ENCODE measurements at regions not wholly inside any gene's neighbourhood (a gene's known extent, or its start where the extent isn't known, plus 50 kb on each side); places are given as distances from the start of the nearest gene placed in this dataset.

- no peak for DNase-seq (ENCODE audit: low read depth in 2 of 2, low spot score in 1 of 2)
Observed at GRCh38 chr11:112835591-112836255, 125.5 kb upstream of the NCAM1 start.

DNA sequence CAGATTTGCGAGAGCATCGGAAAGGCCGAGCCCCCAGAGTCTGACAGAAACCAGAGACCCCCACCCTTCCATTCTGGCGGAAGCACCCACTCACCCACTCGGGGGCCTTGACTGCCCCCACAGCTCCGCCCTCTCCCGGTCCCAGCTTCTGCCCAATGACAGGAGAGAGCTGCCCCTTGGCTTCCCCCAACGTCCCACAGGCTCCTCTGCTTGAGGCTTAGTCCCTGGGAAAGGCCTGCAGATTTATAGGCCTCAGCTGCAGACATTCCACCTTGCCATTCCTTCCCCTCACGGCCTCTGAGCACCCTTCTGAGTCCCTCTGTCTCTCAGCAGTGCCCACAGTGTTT, 125.0 kb upstream of the NCAM1 start:
- DNase-seq (ENCODE audit: low read depth in 2 of 2, low spot score in 1 of 2), result no peak

DNA sequence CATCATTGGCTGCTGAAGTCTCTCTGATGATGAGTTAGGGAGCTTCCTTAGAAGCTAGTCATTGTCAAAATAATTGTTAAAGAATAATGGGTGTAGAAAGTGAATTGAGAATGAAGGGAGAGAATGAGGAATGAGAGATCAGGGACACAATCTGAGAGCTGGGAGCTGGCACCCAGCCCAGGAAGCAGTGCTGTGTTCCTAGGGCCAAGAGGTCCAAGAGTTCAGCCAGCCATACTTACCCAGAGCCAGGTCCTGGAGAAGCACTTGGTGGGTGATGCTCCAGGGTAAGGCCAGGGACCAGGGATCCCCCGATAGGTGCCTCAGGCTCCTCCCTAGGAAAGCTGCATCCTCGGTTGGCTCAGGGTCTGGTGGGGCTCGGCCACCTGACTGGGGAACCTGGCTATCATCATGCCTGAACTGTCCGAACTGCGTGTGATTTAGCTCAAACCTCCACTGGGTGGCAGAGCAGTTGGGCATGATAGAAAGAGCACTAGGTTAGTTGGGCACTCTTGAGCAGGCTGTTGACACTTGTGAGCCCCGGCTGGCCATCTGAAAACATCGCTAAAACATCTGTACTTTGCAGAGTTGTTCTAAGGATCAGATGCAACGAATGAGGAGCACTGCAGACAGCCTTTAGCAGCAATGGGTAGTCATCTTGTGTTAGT, 123.9 kb upstream of the NCAM1 start:
- no peak for DNase-seq (ENCODE audit: low read depth in 2 of 2, low spot score in 1 of 2)

GRCh38 chr11:112839051-112839450, 122.2 kb upstream of the NCAM1 start:
- DNase-seq (ENCODE audit: low read depth in 2 of 2, low spot score in 1 of 2), result no peak

DNA sequence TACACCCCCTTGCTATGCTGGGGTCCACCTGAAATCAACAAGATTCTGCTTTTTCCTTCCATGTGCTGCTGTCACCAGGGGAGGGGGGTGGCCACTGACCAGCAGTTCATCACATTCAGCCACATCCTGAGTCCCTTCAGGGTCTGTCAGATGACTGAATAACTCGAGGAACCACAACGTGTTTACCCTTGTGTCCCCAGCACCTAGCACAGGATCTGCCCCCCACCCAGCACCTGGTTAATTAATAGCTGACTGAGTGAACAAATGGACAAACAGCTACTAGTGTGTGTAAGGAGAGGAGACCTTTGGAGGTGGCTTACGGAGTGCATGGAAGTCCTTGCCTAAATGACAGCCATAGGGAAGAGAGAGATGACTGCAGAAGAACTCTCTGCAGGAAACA, 119.5 kb upstream of the NCAM1 start:
- DNase-seq (ENCODE audit: low read depth in 2 of 2, low spot score in 1 of 2), result no peak

- DNase-seq (ENCODE audit: low read depth in 2 of 2, low spot score in 1 of 2), result no peak
Observed at GRCh38 chr11:112842151-112842550, 119.1 kb upstream of the NCAM1 start.

DNA sequence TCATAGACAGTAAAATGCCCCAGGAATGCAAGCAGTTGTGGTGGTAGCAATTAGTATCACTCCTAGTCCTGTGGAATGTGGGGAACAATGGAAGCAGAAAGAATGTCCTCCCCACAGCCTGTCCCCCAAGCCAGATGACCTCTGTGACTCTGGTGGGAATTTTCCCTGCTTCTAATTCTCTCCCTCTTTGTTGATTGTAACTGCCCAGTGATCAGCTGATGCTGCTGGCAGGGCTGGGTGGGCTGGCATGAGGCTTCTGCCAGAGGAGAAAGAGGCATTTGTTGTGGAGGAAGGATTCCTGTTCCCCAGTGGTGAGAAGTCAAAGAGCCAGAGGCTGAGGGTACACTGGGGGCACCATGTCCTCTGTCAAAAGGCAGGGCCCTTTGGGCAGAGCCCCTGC, 116.7 kb upstream of the NCAM1 start:
- DNase-seq (ENCODE audit: low read depth in 2 of 2, low spot score in 1 of 2), result no peak

DNA sequence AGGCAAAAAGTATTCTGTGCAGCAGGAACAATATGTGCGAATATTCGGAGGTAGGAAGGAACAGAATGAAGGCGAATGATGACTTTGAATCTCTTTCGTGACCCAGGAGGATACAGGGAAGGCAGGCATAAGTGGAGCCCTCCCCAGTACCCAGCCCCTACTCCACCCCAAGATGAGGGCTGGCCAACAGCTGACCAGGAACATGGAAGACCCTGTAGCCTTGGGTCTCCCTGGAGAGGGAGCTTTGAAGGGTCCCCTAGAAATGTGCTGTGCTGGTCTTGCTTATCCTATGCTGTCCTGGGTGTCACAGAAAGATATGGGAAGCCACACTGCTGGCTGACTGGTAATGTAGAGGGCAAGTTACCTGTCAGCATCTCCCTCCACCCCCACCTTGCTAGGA, 113.7 kb upstream of the NCAM1 start:
- no peak for DNase-seq (ENCODE audit: low read depth in 2 of 2, low spot score in 1 of 2)

GRCh38 chr11:112852143-112852866, 108.9 kb upstream of the NCAM1 start:
- DNase-seq (ENCODE audit: low read depth in 2 of 2, low spot score in 1 of 2), result no peak

GRCh38 chr11:112856133-112856532, 105.1 kb upstream of the NCAM1 start:
- DNase-seq (ENCODE audit: low read depth in 2 of 2, low spot score in 1 of 2), result no peak

DNA sequence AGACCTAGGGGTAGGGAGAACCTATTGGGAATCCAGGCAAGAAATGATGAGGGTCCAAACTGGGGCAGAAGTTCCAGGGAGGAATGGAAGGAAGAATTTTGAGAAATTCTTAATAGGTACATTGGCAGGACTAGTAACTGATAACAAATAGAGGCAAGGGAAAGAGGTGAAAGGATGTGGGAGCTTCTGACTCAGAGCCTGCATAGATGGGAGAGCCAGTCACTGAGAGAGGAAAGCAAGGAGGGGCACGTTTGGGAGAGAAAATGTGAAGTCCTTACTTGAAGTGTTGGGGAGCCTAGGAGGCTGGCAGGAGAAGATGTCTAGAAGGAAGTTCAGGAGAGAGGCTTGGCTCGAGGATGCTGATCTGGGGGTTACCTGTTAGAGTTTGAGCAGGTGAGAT, 104.6 kb upstream of the NCAM1 start:
- DNase-seq (ENCODE audit: low read depth in 2 of 2, low spot score in 1 of 2), result no peak

- no peak for DNase-seq (ENCODE audit: low read depth in 2 of 2, low spot score in 1 of 2)
Observed at GRCh38 chr11:112858289-112859023, 102.8 kb upstream of the NCAM1 start.

DNA sequence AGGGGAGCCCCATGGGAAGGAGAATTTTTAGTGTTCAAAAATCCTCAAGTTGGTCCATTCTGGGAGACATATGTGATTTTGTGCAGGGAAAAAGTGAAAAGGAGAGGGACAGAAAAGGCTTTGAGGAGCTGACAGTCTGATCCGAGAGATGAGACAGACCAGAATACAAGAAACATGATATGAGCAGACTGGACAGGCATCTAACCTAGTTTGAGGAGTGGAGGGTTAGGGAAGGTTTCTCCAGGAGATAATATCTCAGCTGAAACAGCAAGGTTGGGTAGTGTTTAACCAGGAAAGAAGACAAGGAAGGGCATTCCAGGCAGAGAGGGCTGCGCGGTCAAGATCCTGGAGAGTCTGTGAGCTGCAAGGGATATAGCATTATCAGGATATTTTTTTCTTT, 101.4 kb upstream of the NCAM1 start:
- DNase-seq (ENCODE audit: low read depth in 2 of 2, low spot score in 1 of 2), result no peak

GRCh38 chr11:112861356-112861755, 99.9 kb upstream of the NCAM1 start:
- DNase-seq (ENCODE audit: low read depth in 2 of 2, low spot score in 1 of 2), result no peak

DNA sequence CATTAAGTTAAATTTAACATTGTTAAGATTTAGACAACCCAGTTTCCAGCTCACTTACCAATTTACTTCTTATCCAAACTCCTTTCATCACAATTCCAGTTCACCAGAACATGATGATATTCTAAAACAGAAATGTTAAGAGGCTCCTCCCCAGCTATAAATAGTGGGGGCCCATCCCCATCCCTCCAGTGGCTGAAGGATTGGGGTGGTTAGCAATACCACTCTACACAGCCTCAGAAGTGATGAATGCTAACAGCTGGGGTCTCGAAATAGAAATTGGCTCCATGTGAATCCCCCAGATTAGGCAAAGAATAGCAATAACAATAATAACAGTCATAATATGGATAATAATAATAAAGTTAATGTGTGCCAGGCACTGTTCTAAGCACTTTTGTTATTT, 97.9 kb upstream of the NCAM1 start:
- DNase-seq (ENCODE audit: low read depth in 2 of 2, low spot score in 1 of 2), result no peak

DNA sequence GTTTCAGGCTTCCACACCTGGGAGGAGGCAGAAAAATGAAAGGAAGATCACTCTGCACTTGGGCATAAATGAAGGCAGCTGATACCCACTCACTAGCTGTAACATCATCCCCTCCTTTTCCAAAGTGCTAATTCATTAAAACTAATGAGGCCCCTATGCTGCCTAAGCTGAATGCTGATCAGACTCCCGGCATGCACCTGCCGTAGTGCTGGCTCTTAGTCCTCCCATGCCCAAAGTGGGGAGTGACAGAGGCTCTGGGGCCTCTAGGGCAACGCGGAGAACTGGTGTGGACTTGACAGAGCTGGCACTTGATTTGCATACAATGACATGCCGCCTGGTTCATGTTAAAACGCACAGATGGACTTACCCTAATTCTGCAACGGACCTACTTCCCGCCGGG, 96.5 kb upstream of the NCAM1 start:
- DNase-seq (ENCODE audit: low read depth in 2 of 2, low spot score in 1 of 2), result no peak

DNA sequence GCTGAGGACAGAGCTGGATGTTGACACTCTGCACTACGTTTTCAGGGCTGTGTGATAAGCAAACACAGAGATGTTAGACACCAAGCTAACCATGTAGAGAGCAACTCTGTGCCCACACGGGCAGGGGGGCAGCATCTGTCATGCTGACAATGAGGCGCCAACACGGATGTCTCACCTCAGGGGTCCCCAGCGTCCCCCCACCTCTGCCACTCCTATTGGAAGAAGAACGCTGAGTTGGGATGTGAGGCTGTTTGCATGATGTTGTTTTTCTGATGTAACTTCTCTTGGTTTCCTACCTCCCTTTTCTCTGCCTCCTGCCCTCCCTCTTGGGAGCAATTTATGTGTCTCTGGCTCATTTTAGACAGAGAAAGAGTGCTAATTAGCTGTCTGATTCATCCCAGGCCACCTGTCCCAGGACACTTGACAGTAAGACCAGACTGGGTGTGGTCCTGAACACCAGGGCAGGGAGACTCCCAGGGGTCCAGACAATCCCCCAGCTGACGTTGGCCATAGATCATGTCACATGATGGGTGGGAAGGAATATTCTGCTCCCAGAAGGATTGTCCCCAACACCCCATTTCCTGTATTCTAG, 89.2 kb upstream of the NCAM1 start:
- DNase-seq (ENCODE audit: low read depth in 2 of 2, low spot score in 1 of 2), result no peak

GRCh38 chr11:112874980-112875379, 86.2 kb upstream of the NCAM1 start:
- no peak for DNase-seq (ENCODE audit: low read depth in 2 of 2, low spot score in 1 of 2)

DNA sequence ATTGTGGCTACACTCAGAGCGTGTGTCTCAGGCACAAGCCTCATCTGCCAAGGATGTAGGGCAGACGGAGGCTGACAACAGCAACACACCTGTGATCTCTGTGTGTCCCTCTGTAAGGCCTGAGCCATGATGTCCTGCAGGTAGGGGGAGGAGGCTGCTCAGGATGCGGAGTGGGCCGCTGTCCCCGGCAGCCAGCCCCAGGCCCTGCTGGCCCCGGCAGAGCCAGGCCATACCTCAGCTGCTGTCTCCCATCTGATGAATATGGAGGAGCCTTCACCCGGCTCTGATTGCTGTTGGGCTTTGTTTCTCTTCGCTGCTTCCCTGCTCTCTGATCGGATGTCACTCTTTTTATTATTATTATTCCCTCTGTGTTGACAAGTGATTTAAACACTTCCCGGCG, 83.6 kb upstream of the NCAM1 start:
- DNase-seq (ENCODE audit: low read depth in 2 of 2, low spot score in 1 of 2), result no peak

DNA sequence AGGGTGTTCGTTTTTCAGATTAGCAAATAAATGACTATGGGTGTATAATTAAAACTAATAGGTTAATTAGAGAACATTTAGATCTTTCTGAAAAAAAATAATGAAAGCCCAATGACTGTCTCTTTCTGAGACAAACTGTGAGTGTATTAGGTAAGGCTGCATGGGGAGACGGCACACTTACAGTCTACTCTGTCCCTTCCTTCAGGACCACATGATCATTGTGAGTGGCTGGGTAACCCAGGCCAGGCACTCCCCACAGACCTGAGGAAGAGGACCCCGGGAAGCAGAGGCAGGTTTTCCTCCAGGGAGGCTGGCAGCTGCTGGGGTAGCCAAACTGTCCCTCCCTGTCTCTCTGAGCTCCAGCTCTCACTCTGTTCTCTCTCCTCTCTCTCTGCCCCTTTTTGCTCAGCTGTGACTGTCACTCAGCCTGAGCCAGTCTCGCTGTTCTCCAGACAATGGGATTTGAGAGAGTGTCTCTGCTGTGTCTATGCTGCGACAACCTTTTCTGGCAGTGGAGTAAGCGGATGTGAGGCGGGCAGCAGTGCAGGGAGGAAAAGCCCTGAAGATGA, 83.1 kb upstream of the NCAM1 start:
- DNase-seq (ENCODE audit: low read depth in 2 of 2, low spot score in 1 of 2), result no peak

- DNase-seq (ENCODE audit: low read depth in 2 of 2, low spot score in 1 of 2), result no peak
Observed at GRCh38 chr11:112880495-112880894, 80.7 kb upstream of the NCAM1 start.

Data from stimulated activated CD8-positive, alpha-beta memory T cell treated with anti-CD3 and anti-CD28 coated beads, Interleukin-4, amount 100 ng/mL, for 1 hour (primary cell).